ENCODE measurements at regions not wholly inside any gene's neighbourhood (a gene's known extent, or its start where the extent isn't known, plus 50 kb on each side); places are given as distances from the start of the nearest gene placed in this dataset.

- no peaks in the 10 kb centered on the region for H3K27me3 ChIP-seq (ENCODE audit: insufficient read depth, poor library complexity, severe bottlenecking)
- no peak for DNase-seq (ENCODE audit: low read depth in 1 of 2, low spot score in 1 of 2)
- no peak overlapping the region for H3K4me3 ChIP-seq (replicated peaks; ENCODE audit: insufficient read depth, low read length)
- TF ChIP-seq POLR2AphosphoS5 (IDR thresholded peaks at IDR 0.05; ENCODE audit: low read depth), result no peak
- no peak for TF ChIP-seq SPI1 (IDR thresholded peaks at IDR 0.05; ENCODE audit: borderline replicate concordance, low read depth)
- no peak for TF ChIP-seq REST (IDR thresholded peaks at IDR 0.05; ENCODE audit: insufficient replicate concordance, low read depth)
- no peak for TF ChIP-seq CTCF (IDR thresholded peaks at IDR 0.05; ENCODE audit: insufficient read depth, low read length)
- TF ChIP-seq GABPA (IDR thresholded peaks at IDR 0.05; ENCODE audit: low read depth), result no peak
- no peak overlapping the region for H3K27ac ChIP-seq (replicated peaks)
These were observed 730.0 kb upstream of the TMEM132C start for GRCh38 chr12:127536833-127537428.

GRCh38 chr12:127538316-127538715, 728.7 kb upstream of the TMEM132C start:
- Histone ChIP-seq H3K27me3 (ENCODE audit: insufficient read depth, poor library complexity, severe bottlenecking) (no peaks in the 10 kb centered on the region), H3K4me3 (replicated peaks; ENCODE audit: insufficient read depth, low read length) (no peak overlapping the region), H3K27ac (replicated peaks) (no peak overlapping the region)
- DNase-seq (ENCODE audit: low read depth in 1 of 2, low spot score in 1 of 2), result no peak
- TF ChIP-seq REST (IDR thresholded peaks at IDR 0.05; ENCODE audit: insufficient replicate concordance, low read depth) (no peak), SPI1 (IDR thresholded peaks at IDR 0.05; ENCODE audit: borderline replicate concordance, low read depth) (no peak), POLR2AphosphoS5 (IDR thresholded peaks at IDR 0.05; ENCODE audit: low read depth) (no peak), CTCF (IDR thresholded peaks at IDR 0.05; ENCODE audit: insufficient read depth, low read length) (no peak), GABPA (IDR thresholded peaks at IDR 0.05; ENCODE audit: low read depth) (no peak)

- Histone ChIP-seq H3K27me3 (ENCODE audit: insufficient read depth, poor library complexity, severe bottlenecking) (no peaks in the 10 kb centered on the region), H3K27ac (replicated peaks) (no peak overlapping the region), H3K4me3 (replicated peaks; ENCODE audit: insufficient read depth, low read length) (no peak overlapping the region)
- DNase-seq (ENCODE audit: low read depth in 1 of 2, low spot score in 1 of 2), result no peak
- TF ChIP-seq CTCF (IDR thresholded peaks at IDR 0.05; ENCODE audit: insufficient read depth, low read length) (no peak), POLR2AphosphoS5 (IDR thresholded peaks at IDR 0.05; ENCODE audit: low read depth) (no peak), SPI1 (IDR thresholded peaks at IDR 0.05; ENCODE audit: borderline replicate concordance, low read depth) (no peak), GABPA (IDR thresholded peaks at IDR 0.05; ENCODE audit: low read depth) (no peak), REST (IDR thresholded peaks at IDR 0.05; ENCODE audit: insufficient replicate concordance, low read depth) (no peak)
These were observed 727.6 kb upstream of the TMEM132C start for GRCh38 chr12:127539226-127539858.

Data from HL-60 (cell line).